22Rv1 (cell line): ENCODE measurements at regions not wholly inside any gene's neighbourhood (a gene's known extent, or its start where the extent isn't known, plus 50 kb on each side); places are given as distances from the start of the nearest gene placed in this dataset.

ENCODE experiments used
- ZFX ChIP-seq: fragments of 450-650 bp; IDR thresholded peaks from 2 replicates; pipeline ENCODE4 v1.6.1; 2017; ENCODE audit warnings: antibody characterized with exemption, borderline replicate concordance
- TF ChIP-seq, protein P1 (sequence below): fragments of 450-650 bp; IDR thresholded peaks from 2 replicates; pipeline ENCODE4 v1.5.1; 2017; ENCODE audit warnings: mild to moderate bottlenecking

DNA sequence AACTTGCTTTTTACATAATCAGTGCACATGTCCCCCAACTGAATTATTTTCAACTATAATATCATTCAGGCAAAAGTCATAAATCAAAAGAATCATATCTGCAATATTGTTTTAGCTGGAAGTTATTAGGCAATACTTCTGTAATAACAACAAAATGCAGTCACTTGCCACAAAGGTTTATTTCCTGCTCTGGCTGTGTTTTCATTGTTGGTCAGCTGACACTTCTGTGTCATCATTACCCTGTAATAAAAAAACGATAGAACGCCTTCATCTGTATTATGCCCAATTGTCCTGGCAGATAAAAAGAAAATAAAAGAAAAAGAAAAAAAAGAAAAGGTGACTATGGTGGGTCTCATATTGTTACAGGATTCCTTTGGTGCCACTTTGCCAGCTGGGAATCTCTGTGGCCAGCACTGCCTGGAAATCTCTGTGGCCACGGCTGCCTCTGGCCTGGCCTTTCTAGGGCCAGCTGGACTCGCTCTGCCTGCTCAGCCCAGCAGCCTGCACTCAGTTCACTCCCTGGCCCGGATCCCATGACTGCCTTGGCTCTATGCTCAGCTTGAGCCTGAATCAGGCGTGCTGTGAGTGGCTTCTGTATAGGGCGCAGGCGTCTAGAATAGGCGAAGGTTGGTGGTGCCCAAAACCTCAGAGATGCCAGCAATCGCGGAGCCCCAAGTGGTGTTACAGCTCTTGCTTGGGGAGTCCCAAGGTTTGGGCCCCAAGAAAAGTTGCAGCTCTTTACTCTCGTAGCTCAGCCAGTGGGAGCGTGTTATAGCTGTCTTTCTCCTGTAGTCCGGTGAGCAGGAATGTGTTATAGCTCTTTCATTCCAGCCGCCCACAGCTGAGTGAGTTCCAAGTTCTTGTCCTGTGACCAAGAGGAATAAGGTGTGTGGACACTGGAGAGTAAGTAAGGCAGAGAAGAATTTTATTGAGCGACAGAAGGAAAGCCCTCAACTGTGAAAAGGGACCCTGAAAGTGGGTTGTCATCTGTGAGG is 1227.1 kb downstream of the SLITRK1 start:
- TF ChIP-seq, protein P1, sequence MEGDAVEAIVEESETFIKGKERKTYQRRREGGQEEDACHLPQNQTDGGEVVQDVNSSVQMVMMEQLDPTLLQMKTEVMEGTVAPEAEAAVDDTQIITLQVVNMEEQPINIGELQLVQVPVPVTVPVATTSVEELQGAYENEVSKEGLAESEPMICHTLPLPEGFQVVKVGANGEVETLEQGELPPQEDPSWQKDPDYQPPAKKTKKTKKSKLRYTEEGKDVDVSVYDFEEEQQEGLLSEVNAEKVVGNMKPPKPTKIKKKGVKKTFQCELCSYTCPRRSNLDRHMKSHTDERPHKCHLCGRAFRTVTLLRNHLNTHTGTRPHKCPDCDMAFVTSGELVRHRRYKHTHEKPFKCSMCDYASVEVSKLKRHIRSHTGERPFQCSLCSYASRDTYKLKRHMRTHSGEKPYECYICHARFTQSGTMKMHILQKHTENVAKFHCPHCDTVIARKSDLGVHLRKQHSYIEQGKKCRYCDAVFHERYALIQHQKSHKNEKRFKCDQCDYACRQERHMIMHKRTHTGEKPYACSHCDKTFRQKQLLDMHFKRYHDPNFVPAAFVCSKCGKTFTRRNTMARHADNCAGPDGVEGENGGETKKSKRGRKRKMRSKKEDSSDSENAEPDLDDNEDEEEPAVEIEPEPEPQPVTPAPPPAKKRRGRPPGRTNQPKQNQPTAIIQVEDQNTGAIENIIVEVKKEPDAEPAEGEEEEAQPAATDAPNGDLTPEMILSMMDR = no peak
- no peak for TF ChIP-seq ZFX
